Prostate gland (tissue), 2 donors: ENCODE measurements at regions not wholly inside any gene's neighbourhood (a gene's known extent, or its start where the extent isn't known, plus 50 kb on each side); places are given as distances from the start of the nearest gene placed in this dataset.

ENCODE experiments used
- CTCF ChIP-seq, 4 experiments: fragments of 200-600 bp in 2 of 4; fragments of 450-650 bp in 2 of 4; sonication (generic) in 2 of 4; IDR thresholded peaks; 1 replicate in 3 of 4; 2 replicates in 1 of 4; pipeline ENCODE4 v1.5.1; 2016 to 2019; ENCODE audit warnings: antibody characterized with exemption in 4 of 4, mild to moderate bottlenecking in 2 of 4, moderate library complexity in 2 of 4
- POLR2A ChIP-seq: fragments of 450-650 bp; IDR thresholded peaks from one replicate; pipeline ENCODE4 v1.6.1; 2016; ENCODE audit warnings: antibody characterized with exemption, mild to moderate bottlenecking
- POLR2AphosphoS5 ChIP-seq: sonication (generic); formaldehyde crosslinking; IDR thresholded peaks from one replicate; pipeline ENCODE4 v1.6.1; 2017; ENCODE audit warnings: antibody characterized with exemption

GRCh38 chr14:34020014-34020413, 69.1 kb upstream of the EGLN3 start:
- TF ChIP-seq CTCF (IDR thresholded peaks at IDR 0.05) (no peak), POLR2A (no peak), POLR2AphosphoS5 (no peak)
